ENCODE measurements at regions not wholly inside any gene's neighbourhood (a gene's known extent, or its start where the extent isn't known, plus 50 kb on each side); places are given as distances from the start of the nearest gene placed in this dataset.

GRCh38 chr19:33926306-33926705 lies 129.6 kb downstream of the KCTD15 start:
- TF ChIP-seq TAF1 (IDR thresholded peaks at IDR 0.05; ENCODE audit: low read depth), result no peak
- no peak for TF ChIP-seq NFIC (IDR thresholded peaks at IDR 0.05)
- no peak for TF ChIP-seq REST (IDR thresholded peaks at IDR 0.05; ENCODE audit: low read depth)
- TF ChIP-seq MAX (IDR thresholded peaks at IDR 0.05), result no peak
- no peak for TF ChIP-seq USF1 (IDR thresholded peaks at IDR 0.05)
- TF ChIP-seq EGR1 (IDR thresholded peaks at IDR 0.05), result no peak
- no peak for TF ChIP-seq ZBTB7A (IDR thresholded peaks at IDR 0.05; ENCODE audit: low read depth)
- no peak for TF ChIP-seq YY1 (IDR thresholded peaks at IDR 0.05; ENCODE audit: low read depth)
- no peak for TF ChIP-seq CREB1 (IDR thresholded peaks at IDR 0.05; ENCODE audit: low read depth)
- TF ChIP-seq EP300 (IDR thresholded peaks at IDR 0.05; ENCODE audit: borderline replicate concordance), result no peak
- no peak for TF ChIP-seq RAD21 (IDR thresholded peaks at IDR 0.05; ENCODE audit: low read depth)

GRCh38 chr19:33927789-33928457 lies 131.3 kb downstream of the KCTD15 start:
- TF ChIP-seq TCF12 (IDR thresholded peaks at IDR 0.05; ENCODE audit: low read depth) (no peak), EP300 (IDR thresholded peaks at IDR 0.05; ENCODE audit: borderline replicate concordance) (no peak), FOXM1 (IDR thresholded peaks at IDR 0.05; ENCODE audit: borderline replicate concordance, low read depth) (no peak), NFIC (IDR thresholded peaks at IDR 0.05) (no peak), ZBTB7A (IDR thresholded peaks at IDR 0.05; ENCODE audit: low read depth) (no peak), CREB1 (IDR thresholded peaks at IDR 0.05; ENCODE audit: low read depth) (no peak), EGR1 (IDR thresholded peaks at IDR 0.05) (no peak), YY1 (IDR thresholded peaks at IDR 0.05; ENCODE audit: low read depth) (no peak), TEAD4 (IDR thresholded peaks at IDR 0.05) (no peak)

GRCh38 chr19:33928458-33928950 lies 131.8 kb downstream of the KCTD15 start:
- TF ChIP-seq NFIC (IDR thresholded peaks at IDR 0.05) (no peak), MAX (IDR thresholded peaks at IDR 0.05) (no peak), REST (IDR thresholded peaks at IDR 0.05; ENCODE audit: low read depth) (no peak), EGR1 (IDR thresholded peaks at IDR 0.05) (no peak), TAF1 (IDR thresholded peaks at IDR 0.05; ENCODE audit: low read depth) (no peak), FOXM1 (IDR thresholded peaks at IDR 0.05; ENCODE audit: borderline replicate concordance, low read depth) (no peak), YY1 (IDR thresholded peaks at IDR 0.05; ENCODE audit: low read depth) (no peak), TEAD4 (IDR thresholded peaks at IDR 0.05) (no peak), ZBTB7A (IDR thresholded peaks at IDR 0.05; ENCODE audit: low read depth) (no peak), CREB1 (IDR thresholded peaks at IDR 0.05; ENCODE audit: low read depth) (no peak), EP300 (IDR thresholded peaks at IDR 0.05; ENCODE audit: borderline replicate concordance) (no peak), CEBPB (IDR thresholded peaks at IDR 0.05) (no peak), RAD21 (IDR thresholded peaks at IDR 0.05; ENCODE audit: low read depth) (no peak), TCF12 (IDR thresholded peaks at IDR 0.05; ENCODE audit: low read depth) (no peak), USF1 (IDR thresholded peaks at IDR 0.05) (no peak)

- TF ChIP-seq RAD21 (IDR thresholded peaks at IDR 0.05; ENCODE audit: low read depth), result no peak
These were observed 137.3 kb downstream of the KCTD15 start for GRCh38 chr19:33933931-33934330.

- TF ChIP-seq YY1 (IDR thresholded peaks at IDR 0.05; ENCODE audit: low read depth) (no peak), ZBTB7A (IDR thresholded peaks at IDR 0.05; ENCODE audit: low read depth) (no peak), EGR1 (IDR thresholded peaks at IDR 0.05) (no peak), FOXM1 (IDR thresholded peaks at IDR 0.05; ENCODE audit: borderline replicate concordance, low read depth) (no peak), RAD21 (IDR thresholded peaks at IDR 0.05; ENCODE audit: low read depth) (no peak), EP300 (IDR thresholded peaks at IDR 0.05; ENCODE audit: borderline replicate concordance) (no peak), TAF1 (IDR thresholded peaks at IDR 0.05; ENCODE audit: low read depth) (no peak), REST (IDR thresholded peaks at IDR 0.05; ENCODE audit: low read depth) (no peak)
These were observed 142.2 kb downstream of the KCTD15 start for GRCh38 chr19:33938821-33939220.

Measured in Ishikawa (cell line).